Skeletal muscle satellite cell (primary cell): ENCODE measurements at regions not wholly inside any gene's neighbourhood (a gene's known extent, or its start where the extent isn't known, plus 50 kb on each side); places are given as distances from the start of the nearest gene placed in this dataset.
"Not testable (repeated sequence)": the region's sequence is repeated elsewhere in the genome, so short reads cannot be mapped to it uniquely, and the experiment has no call there.

Experiments
- H3K27me3 ChIP-seq: 2 replicates; pipeline ENCODE4 v1.7.0; 2013; ENCODE audit warnings: low read length; ENCODE audit not compliant: control insufficient read depth, insufficient read depth
- H3K36me3 ChIP-seq: 2 replicates; pipeline ENCODE4 v1.7.0; 2013; ENCODE audit warnings: mild to moderate bottlenecking, control low read depth, low read length; ENCODE audit not compliant: insufficient read depth
- H3K4me1 ChIP-seq: 2 replicates; pipeline ENCODE4 v1.7.0; 2013; ENCODE audit warnings: low read length; ENCODE audit not compliant: control insufficient read depth, insufficient read depth
- H3K4me2 ChIP-seq: 2 replicates; pipeline ENCODE4 v1.7.0; 2013; ENCODE audit warnings: mild to moderate bottlenecking, low read length
- H3K4me3 ChIP-seq: 2 replicates; pipeline ENCODE4 v1.7.0; 2013; ENCODE audit warnings: low read length
- H3K9ac ChIP-seq: 2 replicates; pipeline ENCODE4 v1.7.0; 2013; ENCODE audit warnings: mild to moderate bottlenecking, low read depth, low read length, moderate library complexity
- H3K9me3 ChIP-seq: replicated peaks from 2 replicates; pipeline ENCODE4 v1.7.0; 2013; ENCODE audit warnings: mild to moderate bottlenecking, control low read depth, low read length

GRCh38 chr2:34533585-34534183 lies 934.6 kb upstream of the FAM98A start:
- no peak overlapping the region for H3K4me2 ChIP-seq
- H3K9ac ChIP-seq = no peak overlapping the region
- no peaks in the 10 kb centered on the region for H3K36me3 ChIP-seq
- no peaks in the 10 kb centered on the region for H3K27me3 ChIP-seq
- no peak overlapping the region for H3K4me3 ChIP-seq
- peaks cover 3% of the 10 kb centered on the region for H3K9me3 ChIP-seq
- no peaks in the 10 kb centered on the region for H3K4me1 ChIP-seq

- no peaks in the 10 kb centered on the region for H3K36me3 ChIP-seq
- H3K4me3 ChIP-seq = no peak overlapping the region
- no peak overlapping the region for H3K9ac ChIP-seq
- no peaks in the 10 kb centered on the region for H3K27me3 ChIP-seq
- H3K9me3 ChIP-seq = peaks cover 3% of the 10 kb centered on the region
- H3K4me2 ChIP-seq = no peak overlapping the region
- H3K4me1 ChIP-seq = no peaks in the 10 kb centered on the region
These were observed 930.9 kb upstream of the FAM98A start for GRCh38 chr2:34529965-34530364.

- Histone ChIP-seq H3K9ac (no peak overlapping the region), H3K4me1 (no peaks in the 10 kb centered on the region), H3K27me3 (no peaks in the 10 kb centered on the region), H3K36me3 (no peaks in the 10 kb centered on the region), H3K4me3 (no peak overlapping the region), H3K9me3 (no peaks in the 10 kb centered on the region), H3K4me2 (no peak overlapping the region)
These were observed 924.9 kb upstream of the FAM98A start for GRCh38 chr2:34523958-34524514.

GRCh38 chr2:34519659-34520058 lies 920.6 kb upstream of the FAM98A start:
- peaks cover 3% of the 10 kb centered on the region for H3K9me3 ChIP-seq
- no peak overlapping the region for H3K4me3 ChIP-seq
- H3K36me3 ChIP-seq = no peaks in the 10 kb centered on the region
- no peak overlapping the region for H3K9ac ChIP-seq
- no peak overlapping the region for H3K4me2 ChIP-seq
- H3K27me3 ChIP-seq = no peaks in the 10 kb centered on the region
- no peaks in the 10 kb centered on the region for H3K4me1 ChIP-seq

- Histone ChIP-seq H3K4me3 (no peak overlapping the region), H3K9ac (no peak overlapping the region), H3K4me2 (no peak overlapping the region), H3K9me3 (no peaks in the 10 kb centered on the region), H3K36me3 (no peaks in the 10 kb centered on the region), H3K27me3 (no peaks in the 10 kb centered on the region), H3K4me1 (no peaks in the 10 kb centered on the region)
These were observed 899.5 kb upstream of the FAM98A start for GRCh38 chr2:34498561-34498960.

GRCh38 chr2:34494192-34494591 lies 895.1 kb upstream of the FAM98A start:
- H3K9me3 ChIP-seq, H3K9ac ChIP-seq, H3K4me2 ChIP-seq, H3K4me3 ChIP-seq, H3K4me1 ChIP-seq, H3K36me3 ChIP-seq, H3K27me3 ChIP-seq: not testable (repeated sequence)

GRCh38 chr2:34492561-34493455 lies 893.7 kb upstream of the FAM98A start:
- Histone ChIP-seq H3K27me3 (no peaks in the 10 kb centered on the region), H3K4me1 (no peaks in the 10 kb centered on the region), H3K4me3 (no peak overlapping the region), H3K4me2 (no peak overlapping the region), H3K36me3 (no peaks in the 10 kb centered on the region), H3K9ac (no peak overlapping the region), H3K9me3 (no peaks in the 10 kb centered on the region)

GRCh38 chr2:34486965-34487364 lies 887.9 kb upstream of the FAM98A start:
- Histone ChIP-seq H3K36me3 (no peaks in the 10 kb centered on the region), H3K4me1 (no peaks in the 10 kb centered on the region), H3K27me3 (no peaks in the 10 kb centered on the region), H3K4me2 (no peak overlapping the region), H3K4me3 (no peak overlapping the region), H3K9me3 (no peaks in the 10 kb centered on the region), H3K9ac (no peak overlapping the region)

GRCh38 chr2:34481542-34481941 lies 882.4 kb upstream of the FAM98A start:
- Histone ChIP-seq H3K27me3 (no peaks in the 10 kb centered on the region), H3K9ac (no peak overlapping the region), H3K9me3 (no peaks in the 10 kb centered on the region), H3K4me1 (no peaks in the 10 kb centered on the region), H3K4me2 (no peak overlapping the region), H3K4me3 (no peak overlapping the region), H3K36me3 (no peaks in the 10 kb centered on the region)

- no peaks in the 10 kb centered on the region for H3K27me3 ChIP-seq
- H3K9ac ChIP-seq = no peak overlapping the region
- H3K9me3 ChIP-seq = no peaks in the 10 kb centered on the region
These were observed 881.3 kb upstream of the FAM98A start for GRCh38 chr2:34480366-34480765.

GRCh38 chr2:34475156-34475555 lies 876.1 kb upstream of the FAM98A start:
- no peak overlapping the region for H3K4me3 ChIP-seq
- no peak overlapping the region for H3K4me2 ChIP-seq
- no peak overlapping the region for H3K9ac ChIP-seq
- H3K36me3 ChIP-seq = no peaks in the 10 kb centered on the region
- H3K9me3 ChIP-seq = no peaks in the 10 kb centered on the region
- no peaks in the 10 kb centered on the region for H3K27me3 ChIP-seq
- no peaks in the 10 kb centered on the region for H3K4me1 ChIP-seq

More at GRCh38 chr2:34480366-34480765, 881.3 kb upstream of the FAM98A start:
- Histone ChIP-seq H3K4me2 (no peak overlapping the region), H3K4me3 (no peak overlapping the region), H3K4me1 (no peaks in the 10 kb centered on the region), H3K36me3 (no peaks in the 10 kb centered on the region)
